Aorta (tissue), 5 donors: ENCODE measurements at regions not wholly inside any gene's neighbourhood (a gene's known extent, or its start where the extent isn't known, plus 50 kb on each side); places are given as distances from the start of the nearest gene placed in this dataset.
"Not testable (repeated sequence)": the region's sequence is repeated elsewhere in the genome, so short reads cannot be mapped to it uniquely, and the experiment has no call there.

Experiments used
- ATAC-seq: fragments of 200-7000 bp; cut with Tn5 transposase; one replicate; pipeline ENCODE4 v1.9.1; 2022; ENCODE audit warnings: moderate library complexity; ENCODE audit not compliant: low FRiP score
- DNase-seq, 2 donors: peaks; one replicate each; pipeline ENCODE4 v3.0.0-alpha.2; 2020
- H3K27ac ChIP-seq, 2 donors: one replicate each; pipeline ENCODE4 v1.5.1; 2013; ENCODE audit warnings: low read length in 2 of 2, mild to moderate bottlenecking in 2 of 2, moderate library complexity in 2 of 2, control low read depth in 1 of 2, inconsistent platforms in 1 of 2, low read depth in 1 of 2
- H3K27me3 ChIP-seq, 2 donors: one replicate each; pipeline ENCODE4 v1.6.1; 2013; ENCODE audit warnings: control low read depth in 1 of 2, low read length in 1 of 2, mild to moderate bottlenecking in 1 of 2, moderate library complexity in 1 of 2; ENCODE audit not compliant: insufficient read depth in 2 of 2, control insufficient read depth in 1 of 2
- H3K36me3 ChIP-seq, 2 donors: one replicate each; pipeline ENCODE4 v1.6.1; 2013; ENCODE audit warnings: control low read depth in 1 of 2, low read length in 1 of 2, mild to moderate bottlenecking in 1 of 2; ENCODE audit not compliant: insufficient read depth in 2 of 2, control insufficient read depth in 1 of 2
- H3K4me1 ChIP-seq, 2 donors: one replicate each; pipeline ENCODE4 v1.6.1; 2013; ENCODE audit warnings: low read length in 2 of 2, control low read depth in 1 of 2, mild to moderate bottlenecking in 1 of 2, moderate library complexity in 1 of 2; ENCODE audit not compliant: insufficient read depth in 2 of 2, control insufficient read depth in 1 of 2
- H3K4me3 ChIP-seq, 2 donors: one replicate each; pipeline ENCODE4 v1.5.1; 2013; ENCODE audit warnings: low read length in 2 of 2, control low read depth in 1 of 2, mild to moderate bottlenecking in 1 of 2
- H3K9me3 ChIP-seq: one replicate; pipeline ENCODE4 v1.6.1; 2013; ENCODE audit warnings: mild to moderate bottlenecking, low read length; ENCODE audit not compliant: control insufficient read depth
- WGBS, 2 donors: extraction: QIAGEN DNeasy Blood & Tissue Kit; methylation state at CpG; one replicate each; pipeline ENCODE4 v1.1.7; 2013; 5-methylcytosine and 5-hydroxymethylcytosine counted together
- intact Hi-C, 2 donors: fragments of 100-400 bp; cut with DNase I; formaldehyde crosslinking; loops; one replicate each; pipeline versions ENCODE4 v1.14.2 to v1.15.0; 2022
- donor health status: healthy with polysubstance abuse.
- donor health status: Bipolar disorder and iron deficiency.
- donor health status: DM: no; HTN: no; CAD: no.
- donor health status: DM: no; HTN: no; CAD: no.
- donor health status: DM: yes; HTN: yes; CAD: no.

DNA sequence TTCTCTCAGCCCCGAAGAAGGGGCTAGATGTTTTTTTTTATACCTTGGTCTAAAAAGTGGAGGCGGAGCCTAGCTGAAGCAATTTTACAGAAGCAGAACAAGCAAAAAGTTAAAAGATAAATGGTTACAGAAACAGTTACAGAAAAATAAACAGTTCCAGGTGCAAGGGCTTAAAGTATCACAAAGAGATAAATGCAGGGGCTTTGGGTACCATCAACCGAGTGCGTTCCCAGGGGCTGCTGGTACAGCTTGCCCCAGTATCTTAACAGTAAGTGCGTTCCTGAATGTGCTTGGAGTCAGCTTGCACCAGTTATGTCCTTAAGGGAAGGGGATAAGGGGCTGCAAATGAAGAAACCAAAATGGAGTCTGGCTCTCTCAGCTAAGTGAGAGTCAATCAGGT is 173.9 kb upstream of the MBL2 start:
- Histone ChIP-seq H3K4me1 (no peaks in the 10 kb centered on the region), H3K27ac (no peak overlapping the region), H3K36me3 (no peaks in the 10 kb centered on the region), H3K9me3 (no peaks in the 10 kb centered on the region), H3K27me3 (no peaks in the 10 kb centered on the region), H3K4me3 (no peak overlapping the region)
- no peak for ATAC-seq
- WGBS, 2 donors: 88 to 89% methylated on average over 5 of the region's 5 CpGs
- no peak for DNase-seq
- intact Hi-C loops: no loop called here

DNA sequence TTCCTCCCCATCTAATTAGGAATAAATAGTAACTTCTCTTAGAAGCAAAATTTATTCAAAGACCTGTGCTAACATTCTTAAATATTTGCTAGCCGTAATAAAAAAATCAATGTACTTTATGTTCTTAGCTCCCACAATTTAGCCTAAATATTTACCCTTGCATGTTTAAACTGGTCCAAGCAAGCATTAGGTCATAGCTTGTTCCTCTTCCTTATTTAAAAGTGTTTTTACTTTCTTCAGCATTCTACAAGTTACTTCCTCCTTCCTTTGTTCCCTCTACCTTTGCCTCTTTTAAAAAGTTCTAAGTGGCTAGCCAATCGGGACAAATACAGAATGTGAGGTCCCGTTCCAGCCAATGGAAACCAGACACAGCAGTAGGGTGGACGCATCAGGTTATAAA is 172.9 kb upstream of the MBL2 start:
- DNase-seq, H3K27ac ChIP-seq, H3K36me3 ChIP-seq, H3K4me3 ChIP-seq, H3K9me3 ChIP-seq, ATAC-seq, intact Hi-C loops, H3K27me3 ChIP-seq, H3K4me1 ChIP-seq: not testable (repeated sequence)
- 87 to 91% methylated on average over 4 of the region's 4 CpGs for WGBS, 2 donors

DNA sequence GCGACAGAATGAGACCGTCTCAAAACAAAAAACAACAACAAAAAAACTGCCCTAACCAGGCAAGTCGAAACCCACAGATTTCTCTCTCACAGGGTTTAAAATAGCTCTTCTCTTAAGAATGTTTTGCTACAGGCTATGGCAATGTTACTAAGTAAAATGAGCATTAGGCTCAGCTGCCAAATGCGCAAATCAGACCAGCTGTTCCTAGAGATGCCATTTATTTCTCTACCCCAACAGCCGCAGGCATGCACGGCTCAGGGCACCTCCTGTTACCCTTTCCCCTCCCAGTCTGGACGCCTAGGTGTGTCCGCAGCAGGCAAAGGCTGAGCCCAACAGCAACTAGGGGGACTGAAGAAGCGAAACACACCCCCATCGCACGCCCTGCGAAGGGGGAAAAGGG is 168.3 kb upstream of the MBL2 start:
- Histone ChIP-seq H3K4me1 (no peaks in the 10 kb centered on the region), H3K9me3 (no peaks in the 10 kb centered on the region), H3K36me3 (no peaks in the 10 kb centered on the region), H3K27ac (no peak overlapping the region), H3K27me3 (no peaks in the 10 kb centered on the region), H3K4me3 (no peak overlapping the region)
- DNase-seq (no peak), ATAC-seq (no peak)
- intact Hi-C loops: no loop called here
- WGBS, 2 donors: 64 to 93% methylated on average over 12 of the region's 12 CpGs

DNA sequence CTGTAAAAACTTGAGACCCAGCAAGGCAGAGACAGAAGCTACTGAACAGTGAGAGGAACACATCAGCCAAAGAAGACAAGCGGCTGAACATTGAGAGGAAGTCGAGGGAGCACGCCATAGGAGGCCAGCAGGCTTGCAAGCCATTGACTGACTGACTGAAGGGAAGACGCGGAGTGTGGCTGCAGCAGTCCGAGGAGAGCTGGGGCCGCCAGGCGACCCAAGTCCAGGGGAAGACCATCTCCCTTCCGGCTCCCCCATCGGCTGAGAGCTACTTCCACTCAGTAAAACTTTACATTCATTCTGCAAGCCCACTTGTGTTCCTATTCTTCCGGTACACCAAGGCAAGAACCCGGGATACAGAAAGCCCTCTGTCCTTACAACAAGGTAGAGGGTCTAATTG is 167.3 kb upstream of the MBL2 start:
- Histone ChIP-seq H3K9me3 (no peaks in the 10 kb centered on the region), H3K27me3 (no peaks in the 10 kb centered on the region), H3K27ac (no peak overlapping the region), H3K4me3 (no peak overlapping the region), H3K36me3 (no peaks in the 10 kb centered on the region), H3K4me1 (no peaks in the 10 kb centered on the region)
- 95 to 96% methylated on average over 12 of the region's 12 CpGs for WGBS, 2 donors
- intact Hi-C loops: no loop called here
- DNase-seq (no peak), ATAC-seq (no peak)

DNA sequence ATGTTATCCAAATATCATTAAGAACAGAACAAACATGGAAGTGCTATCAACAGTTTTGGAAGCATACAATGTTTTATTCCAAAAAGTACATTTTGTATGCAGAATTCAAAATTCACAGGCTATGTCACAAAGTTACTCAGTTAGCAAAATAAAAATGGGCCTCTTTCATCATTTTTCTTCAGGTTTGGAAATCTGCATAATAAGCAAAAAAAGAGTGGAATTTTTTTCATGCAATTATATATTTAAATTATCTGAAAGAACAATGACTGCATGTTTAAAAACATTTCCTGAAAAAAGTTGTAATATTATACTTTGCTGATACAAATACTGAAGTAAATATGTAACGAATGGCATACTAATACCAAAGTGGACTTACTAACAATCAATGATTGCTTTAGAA is 161.2 kb upstream of the MBL2 start:
- no peak for DNase-seq
- no peaks in the 10 kb centered on the region for H3K9me3 ChIP-seq
- no peak overlapping the region for H3K4me3 ChIP-seq
- WGBS, 2 donors: 85 to 97% methylated on average over 1 of the region's 1 CpG
- intact Hi-C loops: no loop called here
- no peaks in the 10 kb centered on the region for H3K4me1 ChIP-seq
- no peaks in the 10 kb centered on the region for H3K27me3 ChIP-seq
- H3K36me3 ChIP-seq: no peaks in the 10 kb centered on the region
- no peak for ATAC-seq
- no peak overlapping the region for H3K27ac ChIP-seq

DNA sequence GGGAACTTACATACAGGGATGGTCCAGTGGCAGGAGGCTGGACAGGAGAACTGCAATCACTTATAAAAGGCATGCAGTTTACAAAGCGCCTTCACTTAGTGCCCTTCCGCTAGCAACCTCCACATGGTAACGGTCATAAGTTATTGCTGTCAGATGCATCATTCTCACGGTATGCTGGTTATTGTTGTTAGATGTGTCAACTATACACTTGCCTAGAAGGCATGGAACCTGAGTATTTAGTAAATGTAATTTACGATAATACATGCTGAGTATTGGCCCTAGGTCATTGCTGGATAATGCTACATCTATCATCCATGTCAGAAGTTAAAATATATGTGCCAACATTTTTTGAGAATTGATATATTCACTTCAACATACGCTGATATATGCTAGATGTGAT is 155.1 kb upstream of the MBL2 start:
- Histone ChIP-seq H3K27ac (no peak overlapping the region), H3K9me3 (no peaks in the 10 kb centered on the region), H3K4me1 (no peaks in the 10 kb centered on the region), H3K36me3 (no peaks in the 10 kb centered on the region), H3K27me3 (no peaks in the 10 kb centered on the region), H3K4me3 (no peak overlapping the region)
- no peak for DNase-seq
- 78 to 86% methylated on average over 6 of the region's 6 CpGs for WGBS, 2 donors
- intact Hi-C loops: no loop called here
- ATAC-seq: no peak

DNA sequence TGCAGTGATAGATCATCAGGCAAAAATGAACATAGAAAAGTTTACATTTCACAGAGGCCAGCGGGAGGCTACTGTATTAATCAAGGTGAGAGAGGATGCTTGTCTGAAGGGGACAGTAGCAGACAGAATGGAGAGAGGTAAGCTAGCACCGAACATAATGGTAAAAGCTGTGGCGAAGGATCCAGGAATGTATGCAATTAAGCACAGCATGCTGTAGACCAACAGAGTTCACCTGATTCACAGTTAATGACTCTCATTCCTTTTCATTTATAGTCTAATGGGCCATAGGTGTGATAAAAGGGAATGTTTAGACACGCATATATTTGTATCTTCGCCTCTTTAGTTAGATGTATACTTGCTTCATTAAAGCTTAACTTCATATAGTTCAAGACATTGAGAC is 150.9 kb upstream of the MBL2 start:
- Histone ChIP-seq H3K9me3 (no peaks in the 10 kb centered on the region), H3K4me1 (no peaks in the 10 kb centered on the region), H3K27me3 (no peaks in the 10 kb centered on the region), H3K27ac (no peak overlapping the region), H3K4me3 (no peak overlapping the region), H3K36me3 (no peaks in the 10 kb centered on the region)
- DNase-seq (no peak), ATAC-seq (no peak)
- intact Hi-C loops: no loop called here
- 51 to 60% methylated on average over 5 of the region's 5 CpGs for WGBS, 2 donors

DNA sequence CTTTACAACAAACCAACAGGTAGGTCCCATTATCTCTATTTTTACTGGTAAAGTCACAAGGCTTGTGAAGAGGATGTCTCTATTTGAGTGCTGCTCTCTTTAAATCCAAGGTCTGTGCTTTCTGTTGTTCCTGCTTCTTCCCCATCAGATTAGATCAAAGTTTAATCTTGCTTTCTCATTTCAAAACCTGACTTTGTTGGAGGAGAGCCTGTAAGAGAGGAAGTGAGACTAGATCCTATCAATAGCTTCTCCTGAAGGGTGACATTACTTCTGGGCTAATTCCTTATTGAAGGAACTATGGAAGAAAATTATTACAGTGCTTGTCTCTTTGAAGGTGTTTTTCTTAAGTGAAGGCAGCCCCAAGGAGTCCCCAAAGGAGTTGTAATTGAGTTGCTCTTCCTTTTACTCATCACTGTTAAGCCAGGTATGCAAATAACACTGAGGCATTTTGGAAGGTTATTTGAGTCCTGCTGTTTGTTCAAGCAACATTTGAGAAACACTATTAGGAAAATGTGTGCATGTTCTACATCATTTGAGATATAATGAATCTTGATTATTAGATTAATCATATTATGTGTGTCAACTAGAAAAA is 146.2 kb upstream of the MBL2 start:
- Histone ChIP-seq H3K4me3 (no peak overlapping the region), H3K36me3 (no peaks in the 10 kb centered on the region), H3K4me1 (no peaks in the 10 kb centered on the region), H3K27me3 (no peaks in the 10 kb centered on the region), H3K9me3 (no peaks in the 10 kb centered on the region), H3K27ac (no peak overlapping the region)
- intact Hi-C loops: no loop called here
- ATAC-seq (no peak), DNase-seq (no peak)

DNA sequence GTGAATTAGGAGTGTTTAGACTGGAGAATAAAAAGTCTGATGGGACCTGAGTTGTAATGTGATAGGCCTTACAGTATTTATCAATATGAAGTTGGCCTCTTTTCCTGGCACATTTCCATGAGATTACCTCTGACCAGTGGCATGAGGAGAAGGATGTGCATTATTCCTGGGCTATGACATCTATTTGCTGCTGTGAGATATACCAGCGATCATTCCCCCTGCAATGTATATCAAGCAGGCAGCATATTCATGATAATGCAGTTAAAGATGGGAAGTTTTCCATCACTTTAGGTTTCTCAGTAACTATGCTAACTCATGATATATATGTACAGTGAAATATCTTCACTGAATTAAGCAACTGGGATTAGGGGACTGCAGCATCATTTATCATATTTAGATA is 142.8 kb upstream of the MBL2 start:
- Histone ChIP-seq H3K9me3 (no peaks in the 10 kb centered on the region), H3K36me3 (no peaks in the 10 kb centered on the region), H3K4me3 (no peak overlapping the region), H3K4me1 (no peaks in the 10 kb centered on the region), H3K27ac (no peak overlapping the region), H3K27me3 (no peaks in the 10 kb centered on the region)
- ATAC-seq (no peak), DNase-seq (no peak)
- intact Hi-C loops: no loop called here
- WGBS, 2 donors: 65 to 71% methylated on average over 1 of the region's 1 CpG
